ENCODE measurements at regions not wholly inside any gene's neighbourhood (a gene's known extent, or its start where the extent isn't known, plus 50 kb on each side); places are given as distances from the start of the nearest gene placed in this dataset.

DNA sequence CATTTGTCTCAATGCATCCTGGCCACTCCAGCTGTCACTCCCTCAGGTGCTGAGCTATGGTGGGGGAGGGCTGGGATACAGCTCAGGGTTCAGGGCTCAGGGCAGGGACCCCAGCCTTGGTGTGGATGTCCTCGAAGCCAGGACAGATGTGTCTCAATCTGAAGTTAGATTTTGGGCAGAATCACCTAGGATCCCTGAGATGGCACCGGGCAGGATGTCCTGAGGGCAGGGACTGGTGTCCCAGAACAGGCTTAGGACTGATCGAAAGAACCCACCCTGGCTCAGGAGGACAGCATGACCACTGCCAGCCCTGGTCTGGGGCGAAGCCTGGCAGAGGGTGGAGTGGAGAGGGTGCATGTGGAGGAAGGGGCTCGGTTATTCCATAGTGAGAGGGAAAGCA, 96.8 kb upstream of the THY1 start:
- no peak for DNase-seq

DNA sequence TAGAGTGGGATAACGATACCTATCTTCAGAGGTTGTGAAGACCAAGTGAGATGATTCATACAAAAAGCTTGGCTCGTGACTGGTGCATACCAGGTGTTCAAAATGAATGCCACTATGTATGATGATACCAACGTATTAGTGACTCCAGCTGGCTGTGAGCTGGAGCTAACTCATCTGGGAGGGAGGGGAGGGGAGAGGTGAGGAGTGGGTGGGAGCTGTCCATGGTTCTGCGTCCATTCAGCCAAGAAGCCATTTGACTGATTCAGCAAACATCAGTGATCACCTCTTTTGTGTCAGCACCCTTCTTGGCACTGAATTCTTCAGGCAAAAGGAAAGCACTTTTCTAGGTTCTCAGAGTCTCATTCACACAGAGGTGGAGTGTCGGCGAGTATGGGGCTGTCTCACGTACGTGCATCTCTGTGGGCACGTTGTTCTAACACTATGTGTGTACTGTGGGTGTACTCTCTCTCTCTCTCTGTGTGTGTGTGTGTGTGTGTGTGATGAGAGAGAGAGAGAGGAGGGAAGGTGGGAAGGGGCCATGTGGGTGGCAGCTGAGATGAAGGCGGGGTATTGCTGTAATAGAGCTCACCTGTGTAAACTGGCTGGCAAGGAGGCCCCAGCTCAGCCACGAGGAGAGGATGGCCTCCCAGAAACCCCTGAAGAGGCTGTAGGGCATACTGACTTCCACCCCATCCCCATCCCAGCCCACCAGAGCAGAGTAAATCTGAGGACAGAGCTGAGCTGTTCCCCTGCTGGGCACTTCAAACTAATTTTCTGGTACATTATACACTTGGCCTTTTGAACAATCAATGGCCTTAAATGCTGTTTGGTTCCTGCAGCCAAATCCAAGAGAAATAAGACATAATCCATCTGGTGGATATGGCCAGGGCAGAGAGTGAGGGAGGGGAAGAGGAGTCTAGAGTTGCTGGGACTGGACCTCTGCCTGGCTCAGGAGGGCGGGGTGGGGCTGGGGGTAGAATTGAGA, 96.1 kb upstream of the THY1 start:
- no peak for DNase-seq

DNA sequence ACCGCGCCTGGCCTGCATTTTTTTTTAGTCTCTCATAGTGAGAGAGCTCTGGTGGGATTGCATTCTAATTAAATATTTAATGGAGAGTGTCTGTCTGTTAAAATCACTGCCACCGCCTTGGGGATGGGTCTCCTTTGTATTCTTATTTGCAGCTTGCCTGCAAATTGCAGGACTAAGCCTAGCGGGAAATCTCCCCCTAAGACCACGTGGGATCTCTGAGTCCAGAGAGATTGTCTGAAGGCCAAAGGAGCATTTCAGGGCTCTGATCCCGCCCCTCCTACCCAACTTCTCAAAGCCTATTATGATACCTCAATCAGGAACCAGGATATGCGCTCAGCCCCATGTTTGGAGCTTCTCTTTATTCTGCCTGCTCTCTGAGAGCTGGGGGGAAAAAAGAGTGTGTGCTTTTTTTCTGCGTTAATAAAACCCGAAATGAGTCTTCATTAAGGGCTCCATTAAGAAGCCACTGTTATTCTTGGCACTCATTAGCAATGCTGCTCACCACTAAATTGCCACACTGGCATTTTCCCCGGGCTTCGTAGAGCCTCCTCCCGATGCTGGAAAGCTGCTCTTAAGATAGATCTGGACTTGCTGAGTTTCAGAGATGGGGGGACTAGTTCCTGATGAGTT, 92.9 kb upstream of the THY1 start:
- DNase-seq = no peak

DNA sequence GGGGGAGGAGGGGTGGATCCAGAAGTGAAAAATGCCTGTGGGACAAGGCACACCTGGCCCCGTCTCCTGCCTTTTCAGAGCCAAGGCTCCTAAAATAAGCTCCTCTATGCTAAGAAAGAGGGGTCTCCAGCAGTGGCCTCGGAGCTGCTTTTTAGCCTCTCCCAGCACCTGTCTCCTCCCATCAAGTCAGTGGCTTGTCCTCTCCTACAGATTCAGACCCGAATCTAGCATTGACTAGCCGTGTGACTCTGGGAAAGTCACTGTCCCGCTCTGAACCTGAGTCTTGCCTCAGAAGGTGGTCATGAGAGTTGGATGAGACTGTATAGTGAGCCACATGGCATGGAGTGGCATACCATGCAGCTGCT, 90.8 kb upstream of the THY1 start:
- DNase-seq = no peak

DNA sequence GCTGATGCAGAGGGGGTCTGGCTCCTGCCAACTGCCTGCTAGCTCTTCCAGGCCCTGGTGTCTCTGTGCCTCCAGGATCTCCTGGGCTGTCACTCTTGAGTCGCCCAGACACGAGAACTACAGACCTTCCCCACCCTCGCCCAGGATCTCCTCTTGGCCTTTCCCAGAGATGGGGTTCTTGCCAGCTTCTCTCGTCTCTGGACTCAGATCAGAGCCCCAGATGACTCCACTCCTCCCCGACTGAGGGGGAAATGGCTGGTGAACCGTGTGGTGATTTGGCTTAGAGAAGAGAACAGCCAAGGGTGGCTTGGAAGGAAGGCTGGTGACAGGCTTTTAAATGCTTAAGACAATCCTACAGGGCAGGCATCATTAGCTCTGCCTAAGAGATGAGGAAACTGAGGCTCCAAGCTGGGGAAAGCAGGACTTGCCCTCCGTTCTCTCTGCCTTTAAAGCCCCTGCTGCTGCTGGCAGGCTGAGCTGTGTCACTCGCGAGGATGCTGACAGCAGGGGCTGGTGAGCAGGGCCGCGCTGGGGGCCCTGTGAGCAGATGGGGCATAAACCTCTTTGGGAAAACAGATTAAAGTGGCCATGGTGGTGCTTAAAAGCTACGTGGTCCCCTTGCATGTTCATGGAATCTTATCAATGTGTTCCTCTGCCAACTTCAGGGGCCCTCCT, 90.3 kb upstream of the THY1 start:
- no peak for DNase-seq

DNA sequence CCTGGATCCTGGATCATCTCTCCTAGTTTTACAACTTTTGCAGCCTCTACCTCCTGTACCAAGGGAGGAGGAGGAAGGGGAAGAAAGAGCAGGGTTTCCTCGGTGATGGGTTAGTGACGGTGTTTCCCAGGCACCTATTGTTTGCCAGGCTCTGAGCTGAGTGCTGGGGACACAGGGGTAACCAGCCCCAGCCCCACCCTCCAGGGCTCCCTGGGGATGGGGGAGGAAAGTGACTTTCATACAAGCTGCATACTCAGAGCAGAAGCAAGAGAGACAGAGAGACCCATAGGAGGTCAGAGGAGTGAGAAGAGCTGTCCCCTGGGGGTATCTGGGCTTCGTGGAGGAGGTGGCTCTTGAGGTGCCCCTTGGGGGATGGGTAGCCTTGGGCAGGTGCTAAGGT, 89.4 kb upstream of the THY1 start:
- no peak for DNase-seq

DNA sequence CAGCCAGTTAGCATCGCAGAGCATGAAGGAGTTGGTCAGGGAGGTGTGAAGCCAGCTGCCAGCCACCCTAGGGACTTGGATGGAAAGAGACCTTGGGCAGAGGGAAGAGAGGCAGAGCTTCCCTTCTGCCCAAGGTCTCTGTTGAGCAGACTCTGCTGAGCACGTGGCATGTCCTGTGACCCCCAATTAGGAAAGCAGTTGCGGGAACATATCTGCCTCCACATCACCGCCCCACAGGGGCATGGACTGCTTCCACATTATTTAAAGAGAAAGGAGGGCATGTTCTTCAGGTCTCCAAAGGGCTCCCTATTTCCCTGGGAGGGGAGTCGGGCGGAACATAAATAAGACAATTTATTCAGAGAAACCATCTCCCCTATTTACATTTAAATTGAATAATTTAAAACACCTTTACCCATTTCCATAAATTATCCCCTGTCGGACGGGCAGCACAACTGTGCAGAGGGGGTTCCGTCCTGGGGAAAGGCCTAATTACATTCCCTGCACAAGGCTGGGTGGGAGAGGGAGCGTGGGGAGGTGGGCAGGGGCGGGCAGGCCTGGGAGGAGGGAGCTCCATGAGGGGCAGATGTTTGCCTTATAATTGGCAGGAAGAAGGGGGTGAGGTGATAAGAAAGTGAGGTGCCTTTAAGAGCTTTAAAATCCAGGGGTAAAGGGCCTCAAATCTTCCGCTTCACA, 88.8 kb upstream of the THY1 start:
- DNase-seq = no peak

DNA sequence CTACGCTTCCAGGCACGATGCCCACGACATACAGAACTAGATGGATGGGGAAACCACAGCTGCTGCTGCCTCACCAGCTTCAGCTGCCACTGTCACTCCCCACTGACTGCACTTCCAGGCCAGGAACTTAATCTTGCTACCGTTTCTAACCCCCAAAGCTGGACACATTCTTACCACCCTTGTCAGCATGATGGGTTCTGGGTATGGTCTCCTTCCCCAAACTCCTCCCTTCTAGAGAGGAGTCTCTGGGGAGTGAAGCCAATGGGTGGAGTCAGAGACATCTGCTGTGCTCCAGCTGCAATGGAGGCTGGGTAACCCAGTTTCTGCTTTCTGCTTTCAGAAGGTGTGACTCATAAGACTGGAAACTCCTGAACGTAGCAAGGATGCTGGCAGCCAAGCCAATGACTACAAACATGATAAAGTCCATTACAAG, 87.0 kb upstream of the THY1 start:
- DNase-seq = no peak

DNA sequence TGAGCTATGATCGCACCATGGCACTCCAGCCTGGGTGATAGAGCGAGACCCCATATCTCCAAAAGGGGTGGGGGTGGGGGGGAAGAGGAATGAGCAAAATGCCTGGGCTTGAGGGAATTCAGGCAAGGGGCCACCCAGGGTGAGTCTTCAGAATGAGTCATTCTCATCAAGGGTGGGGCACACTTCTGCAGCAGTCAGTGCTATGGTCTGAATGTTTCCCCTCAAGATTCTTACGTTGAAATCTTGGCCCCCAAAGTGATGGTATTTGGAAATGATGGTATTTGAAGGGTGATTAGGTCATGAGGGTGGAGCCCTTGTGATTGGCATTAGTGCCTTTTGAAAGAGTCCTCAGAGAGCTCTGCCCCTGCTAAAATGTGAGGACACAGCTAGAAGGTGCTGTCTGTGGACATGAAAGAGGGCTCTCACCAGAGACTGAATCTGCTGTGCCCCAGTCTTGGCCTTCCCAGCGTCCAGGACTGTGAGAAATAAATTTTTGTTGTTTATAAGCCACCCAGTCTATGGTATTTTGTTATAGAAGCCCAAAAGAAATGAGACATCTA, 86.4 kb upstream of the THY1 start:
- DNase-seq = no peak

DNA sequence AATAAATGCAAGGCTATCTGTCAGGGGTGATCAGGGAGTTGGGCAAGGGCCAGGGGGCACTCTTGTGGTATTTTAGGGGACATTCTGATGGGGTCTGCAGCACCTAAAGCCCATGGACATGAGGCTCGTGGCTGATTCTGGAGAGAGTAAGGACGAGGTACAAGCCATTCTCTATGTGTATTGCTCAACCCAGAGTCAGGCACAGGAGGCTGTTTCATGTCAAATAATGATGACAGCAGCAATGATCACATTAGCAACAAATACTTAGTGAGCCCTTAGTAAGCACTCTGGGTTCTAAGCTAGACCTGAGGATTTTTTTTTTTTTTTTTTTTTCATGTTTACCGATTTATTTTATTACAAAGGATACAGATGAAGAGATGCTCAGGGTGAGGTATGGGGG, 83.5 kb upstream of the THY1 start:
- DNase-seq = no peak

DNA sequence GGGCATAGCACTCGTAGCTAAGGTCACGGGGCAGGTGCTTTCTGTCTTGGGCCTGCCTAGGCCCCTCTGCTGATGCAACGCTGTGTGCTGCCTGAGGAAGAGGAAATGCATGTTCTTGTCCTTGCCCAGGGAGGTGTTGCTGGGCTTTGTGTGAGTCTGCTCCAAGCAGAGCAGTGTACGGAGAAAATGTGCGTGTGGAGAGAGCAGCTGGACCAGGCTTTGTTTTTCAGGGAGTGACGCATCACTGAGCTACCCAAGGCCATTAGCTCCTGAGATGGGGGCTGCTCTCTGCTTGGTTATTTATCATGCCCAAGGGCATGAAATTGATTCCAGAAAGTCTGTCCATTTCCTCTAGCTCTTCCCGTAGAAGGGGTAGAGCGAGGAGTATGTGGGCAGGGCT, 82.9 kb upstream of the THY1 start:
- no peak for DNase-seq

DNA sequence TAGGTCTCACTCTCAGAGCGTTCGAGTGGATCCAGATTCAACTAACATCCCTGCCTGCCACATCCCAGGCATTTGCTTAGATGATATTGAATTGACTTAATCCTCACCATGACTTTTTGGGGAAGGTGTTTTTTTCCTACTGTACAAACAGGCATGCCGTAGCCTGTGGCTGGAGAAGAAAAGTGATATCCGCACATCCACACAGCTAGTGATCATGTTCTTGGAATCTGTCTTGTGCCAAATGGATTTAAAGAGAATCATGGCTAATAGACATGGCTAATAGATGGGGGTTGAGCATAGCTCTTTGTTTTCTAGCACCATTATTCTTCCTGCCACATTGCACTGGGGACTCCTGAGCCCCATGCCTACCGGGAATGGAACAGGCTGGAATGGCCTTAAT, 82.1 kb upstream of the THY1 start:
- DNase-seq = no peak

DNA sequence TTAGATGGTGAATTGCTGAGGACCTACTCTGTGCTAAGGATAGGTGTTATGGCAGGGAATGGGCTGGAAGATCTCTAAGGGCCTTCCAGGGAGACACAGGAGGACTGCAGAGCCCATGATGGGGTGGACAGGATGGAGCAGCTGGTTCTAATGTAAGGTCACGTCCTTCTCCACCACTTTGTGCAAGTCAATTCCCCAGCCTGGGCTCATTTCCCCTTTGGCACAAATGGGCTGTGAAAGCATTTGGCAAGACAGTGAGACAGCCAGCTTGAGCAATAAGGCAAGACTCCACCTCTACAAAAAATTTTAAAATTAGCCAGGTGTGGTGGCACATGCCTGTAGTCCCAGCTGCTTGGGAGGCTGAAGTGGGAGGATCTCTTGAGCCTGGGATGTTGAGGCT, 81.4 kb upstream of the THY1 start:
- DNase-seq = no peak

DNA sequence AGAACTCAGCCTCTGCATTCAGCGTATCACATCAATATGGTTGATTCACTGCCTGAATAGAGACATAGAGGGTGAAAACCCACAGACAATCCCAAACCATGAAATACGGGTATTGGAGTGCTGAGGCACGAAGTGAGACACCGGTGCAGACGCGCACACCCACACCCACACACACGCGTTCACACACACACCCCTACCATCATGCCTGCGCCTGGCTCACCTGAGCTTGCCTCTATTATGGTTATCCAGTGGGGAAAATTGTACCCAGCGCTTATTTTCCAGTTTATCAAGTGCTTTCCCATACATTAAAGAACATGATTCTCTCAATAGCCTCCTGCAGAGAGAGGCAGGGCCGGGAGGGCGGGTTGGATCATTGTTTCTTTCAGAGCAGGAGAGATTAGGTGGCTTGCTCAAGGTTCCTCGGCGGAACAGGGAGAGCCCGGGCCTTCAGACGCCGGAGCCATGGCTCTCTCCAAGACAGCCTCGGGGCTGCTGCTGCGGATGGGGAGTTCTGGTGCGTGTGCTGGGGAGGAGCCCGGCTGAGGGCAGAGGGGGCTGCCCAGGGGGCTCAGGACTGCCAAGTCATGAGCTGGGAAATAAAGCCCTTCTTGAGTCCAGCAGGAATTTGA, 78.9 kb upstream of the THY1 start:
- DNase-seq = no peak

DNA sequence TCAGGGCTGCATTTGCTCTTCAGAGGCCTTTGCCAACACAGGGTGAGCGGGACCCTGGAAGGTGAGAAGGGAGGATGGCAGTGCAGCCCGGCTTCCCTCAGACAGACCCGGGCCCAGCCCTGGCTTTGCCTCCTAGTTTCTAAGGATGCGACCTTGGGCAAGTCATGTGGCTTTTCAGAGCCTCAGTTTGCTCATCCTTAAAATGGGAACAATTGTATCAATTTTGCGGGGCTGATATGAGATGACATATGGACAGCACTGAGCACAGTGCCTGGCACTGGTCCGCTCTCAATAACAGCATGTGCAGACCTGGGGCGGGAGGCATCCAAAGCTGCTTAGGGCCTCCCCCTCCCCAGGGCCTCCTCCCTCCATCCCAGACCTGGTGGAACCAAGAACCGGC, 74.7 kb upstream of the THY1 start:
- no peak for DNase-seq

DNA sequence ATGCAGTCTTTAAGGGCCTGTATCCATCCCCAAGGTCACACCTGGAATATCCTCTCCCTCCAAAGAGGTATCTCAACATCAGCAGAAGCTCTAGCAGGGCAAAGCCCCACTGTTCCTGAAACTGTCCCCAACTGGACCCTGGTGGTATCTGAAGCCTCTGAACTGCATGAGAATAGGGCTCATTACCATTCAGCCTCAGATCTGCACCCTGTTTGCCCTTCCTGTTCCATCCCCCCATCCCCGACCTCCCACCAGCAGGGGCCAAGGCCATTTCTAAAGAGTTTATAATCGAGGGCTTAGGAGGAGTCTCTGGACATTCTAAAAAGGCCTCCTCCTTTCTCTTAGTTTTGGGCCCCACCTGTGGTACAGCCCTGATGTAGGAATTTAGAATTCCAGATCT, 74.0 kb upstream of the THY1 start:
- DNase-seq = no peak

DNA sequence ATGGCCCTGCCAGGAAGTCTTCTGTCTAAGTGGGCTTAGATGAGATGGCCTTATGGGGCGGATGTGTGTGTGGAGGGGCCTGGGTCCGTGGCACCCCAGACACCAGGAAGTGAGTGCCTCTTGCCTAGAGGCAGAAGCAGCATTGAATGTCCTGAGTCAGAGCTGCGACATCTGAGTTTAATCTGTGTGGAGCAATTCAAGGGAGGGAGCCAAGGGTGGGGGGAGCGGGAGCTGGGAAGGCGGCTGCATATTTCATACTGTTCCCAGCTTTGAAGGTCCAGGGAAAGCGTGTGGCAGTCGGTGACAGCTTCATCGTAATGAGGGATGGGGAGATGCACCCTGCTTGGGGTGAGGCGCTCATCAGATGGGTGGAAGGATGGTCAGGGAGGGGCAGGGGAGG, 73.5 kb upstream of the THY1 start:
- no peak for DNase-seq

DNA sequence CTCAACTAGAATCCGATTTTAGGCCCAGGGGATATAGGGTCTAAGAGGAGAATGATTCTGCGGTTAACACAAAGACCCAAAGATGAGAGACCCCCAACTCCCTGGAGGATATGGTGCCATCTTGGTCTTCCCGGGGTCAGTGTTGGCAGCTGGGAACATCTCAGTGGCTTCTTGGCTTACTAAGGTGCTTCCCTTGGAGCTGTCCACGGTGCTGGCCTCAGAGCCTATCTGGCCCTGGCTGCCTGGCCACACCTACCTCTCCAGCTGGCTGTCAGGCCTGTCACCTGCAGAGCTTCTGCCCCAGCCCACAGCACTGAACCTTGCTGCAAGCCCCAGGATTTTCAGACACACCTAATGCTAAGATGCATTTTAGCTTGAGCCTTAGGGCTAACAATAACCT, 70.7 kb upstream of the THY1 start:
- no peak for DNase-seq

DNA sequence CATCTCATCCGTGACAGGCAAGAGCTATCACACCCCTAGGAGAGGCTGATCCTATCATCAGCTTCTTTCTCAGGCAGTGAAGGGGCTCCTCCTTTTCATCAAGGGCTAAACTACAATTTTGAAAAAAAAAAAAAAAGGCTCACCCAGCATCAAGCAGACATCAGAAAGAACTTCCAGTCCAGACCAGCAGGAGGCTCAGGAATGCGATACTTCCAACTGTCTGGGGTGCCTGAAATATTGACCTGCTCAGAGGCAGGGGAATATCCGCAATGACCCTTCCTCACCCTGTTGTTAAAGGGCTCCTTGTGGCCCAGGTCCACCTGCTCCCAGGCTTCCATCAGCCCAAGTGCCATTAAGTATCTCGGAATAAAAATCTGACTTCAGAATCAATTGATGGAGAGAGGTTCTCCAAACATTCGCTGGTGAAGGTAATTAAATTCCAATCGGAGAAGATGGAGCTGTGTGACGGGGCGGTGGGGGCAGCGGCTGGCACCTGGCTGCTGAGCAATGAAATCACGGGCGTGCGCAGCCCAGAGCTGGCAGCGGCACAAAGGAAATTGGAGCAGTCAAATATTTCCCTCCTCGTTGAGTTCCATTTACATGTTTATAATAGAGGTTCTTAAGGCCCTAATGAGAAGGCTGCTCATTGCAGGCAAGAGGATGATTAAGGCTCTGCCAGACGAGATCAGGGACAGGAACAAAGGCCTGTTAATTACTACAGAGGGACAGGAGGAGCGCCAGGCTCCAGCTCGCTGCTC, 69.0 kb upstream of the THY1 start:
- no peak for DNase-seq

DNA sequence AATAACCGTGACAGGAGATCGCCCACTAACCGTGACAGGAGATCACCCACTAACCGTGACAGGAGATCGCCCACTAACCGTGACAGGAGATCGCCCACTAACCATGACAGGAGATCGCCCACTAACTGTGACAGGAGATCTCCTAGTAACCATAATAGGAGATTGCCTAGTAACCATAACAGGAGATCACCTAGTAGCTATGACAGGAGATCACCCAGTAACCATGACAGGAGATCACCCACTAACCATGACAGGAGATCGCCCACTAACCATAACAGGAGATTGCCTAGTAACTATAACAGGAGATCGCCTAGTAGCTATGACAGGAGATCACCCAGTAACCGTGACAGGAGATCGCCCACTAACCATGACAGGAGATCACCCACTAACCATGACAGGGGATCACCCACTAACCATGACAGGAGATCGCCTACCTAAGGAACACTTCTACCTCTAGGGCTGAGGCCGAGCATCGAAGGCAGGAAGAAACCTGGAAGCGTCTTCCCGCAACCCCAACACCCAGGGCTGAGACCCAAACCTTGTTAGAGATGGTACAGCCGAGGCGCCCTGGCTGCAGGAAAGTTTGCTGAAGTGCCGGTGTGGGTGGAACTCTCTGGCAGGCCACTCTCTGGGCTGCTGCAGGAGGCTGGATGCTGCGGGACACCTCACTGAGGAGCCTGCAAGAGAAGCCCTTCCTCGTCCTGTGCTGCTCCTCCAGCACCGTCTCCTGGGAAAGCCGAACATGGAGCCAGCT, 67.5 kb upstream of the THY1 start:
- no peak for DNase-seq

DNA sequence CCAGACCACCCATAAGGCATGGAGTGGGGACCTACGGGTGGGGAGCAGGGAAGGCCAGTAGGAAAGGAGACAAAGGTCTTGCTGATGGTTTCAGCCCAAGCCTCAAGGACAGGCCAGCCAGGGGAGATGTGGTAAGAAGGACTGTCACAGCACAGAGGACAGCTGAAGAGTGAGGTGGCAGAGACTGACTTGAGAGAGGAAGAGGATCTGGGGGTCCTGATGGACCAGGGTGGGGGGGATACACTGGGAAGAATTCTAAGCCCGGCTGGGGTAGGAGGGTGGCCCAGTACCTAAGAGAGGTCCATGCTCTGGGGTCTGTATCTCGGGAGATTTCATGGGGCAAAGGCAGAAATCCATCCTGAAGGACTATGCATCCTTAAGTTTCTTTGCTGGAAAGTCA, 66.1 kb upstream of the THY1 start:
- no peak for DNase-seq

All from DMS 273 treated with DMSO at 0.1 percent for 48 hours (cell line).